ENCODE measurements at regions not wholly inside any gene's neighbourhood (a gene's known extent, or its start where the extent isn't known, plus 50 kb on each side); places are given as distances from the start of the nearest gene placed in this dataset.

DNA sequence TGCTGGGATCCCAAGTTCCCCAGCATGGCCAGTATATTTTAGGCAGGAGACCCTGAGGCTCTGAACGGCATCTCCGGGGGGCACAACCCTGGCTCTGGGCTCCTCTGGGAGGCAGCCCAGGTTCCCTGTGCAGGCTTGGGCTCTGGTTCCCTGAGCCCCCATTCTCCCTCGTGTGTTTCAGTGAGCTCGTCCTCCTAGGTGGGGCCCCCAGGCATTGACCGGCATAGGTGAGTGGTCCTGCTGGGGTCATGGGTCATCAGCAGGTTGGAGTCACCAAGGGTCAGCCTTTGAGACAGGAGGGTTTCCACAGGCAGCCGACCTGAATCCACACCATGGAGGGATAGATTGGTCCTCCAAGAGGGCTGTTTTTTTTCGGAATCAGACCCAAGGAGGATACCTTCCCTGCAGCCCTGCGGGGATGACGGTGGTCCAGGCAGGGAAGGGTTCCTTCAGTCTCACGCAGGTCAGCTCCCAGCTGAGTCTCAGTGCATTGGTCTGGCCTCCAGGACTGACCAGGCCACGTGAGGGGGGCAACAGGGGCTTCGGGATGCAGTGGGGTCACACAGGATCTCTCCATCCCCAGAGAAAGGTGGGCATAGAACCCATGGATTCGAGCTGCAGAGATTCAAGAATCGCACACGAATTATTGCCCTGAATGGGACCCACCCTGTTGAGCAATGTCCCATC is 226.0 kb downstream of the SNRPN start:
- WGBS (ENCODE audit: low lambda C conversion rate) = 20% methylated on average over 5 of the region's 15 CpGs
- Histone ChIP-seq H3K4me2 (no peak overlapping the region), H3K4me3 (ENCODE audit: low read depth in 2 of 2, low read length in 1 of 2) (no peak overlapping the region), H3K4me1 (ENCODE audit: control insufficient read depth in 1 of 2, insufficient read depth in 2 of 2, low read depth in 1 of 2, low read length in 1 of 2) (no peaks in the 10 kb centered on the region), H2AFZ (ENCODE audit: low read depth) (no peak overlapping the region), H3K9me2 (no peaks in the 10 kb centered on the region), H4K20me1 (ENCODE audit: insufficient read depth) (no peaks in the 10 kb centered on the region), H3K27ac (ENCODE audit: low read depth in 2 of 2, low read length in 1 of 2) (no peak overlapping the region), H3K79me2 (ENCODE audit: insufficient read depth) (no peaks in the 10 kb centered on the region), H3K9me3 (no peaks in the 10 kb centered on the region), H3K9ac (no peak overlapping the region), H3F3A (replicated peaks; ENCODE audit: insufficient read depth) (no peaks in the 10 kb centered on the region), H3K27me3 (ENCODE audit: insufficient read depth) (no peaks in the 10 kb centered on the region), H3K36me3 (replicated peaks in 1 of 2; ENCODE audit: control insufficient read depth in 1 of 2, insufficient read depth in 2 of 2, low read length in 1 of 2) (no peaks in the 10 kb centered on the region)
- TF ChIP-seq RXRA (IDR thresholded peaks at IDR 0.05; ENCODE audit: borderline replicate concordance, low read depth) (no peak), GABPA (IDR thresholded peaks at IDR 0.05; ENCODE audit: low read depth) (no peak), RAD21 (IDR thresholded peaks at IDR 0.05; ENCODE audit: low read length) (no peak), JUND (IDR thresholded peaks at IDR 0.05) (no peak), FOXM1 (IDR thresholded peaks at IDR 0.05; ENCODE audit: low read depth) (no peak), YY1 (IDR thresholded peaks at IDR 0.05; ENCODE audit: low read depth) (no peak), TCF12 (IDR thresholded peaks at IDR 0.05) (no peak), POLR2AphosphoS5 (IDR thresholded peaks at IDR 0.05; ENCODE audit: low read depth, low read length) (no peak), GATA2 (CRISPR knock-in tag; IDR thresholded peaks at IDR 0.05) (no peak), TAF1 (IDR thresholded peaks at IDR 0.05; ENCODE audit: borderline replicate concordance, low read depth, low read length) (no peak), RCOR1 (IDR thresholded peaks at IDR 0.05; ENCODE audit: low read length) (no peak), EZH2phosphoT487 (IDR thresholded peaks at IDR 0.05; ENCODE audit: borderline replicate concordance, low read depth) (no peak), NRF1 (IDR thresholded peaks at IDR 0.05; ENCODE audit: low read depth, low read length) (no peak)
- TF ChIP-seq, protein P1, sequence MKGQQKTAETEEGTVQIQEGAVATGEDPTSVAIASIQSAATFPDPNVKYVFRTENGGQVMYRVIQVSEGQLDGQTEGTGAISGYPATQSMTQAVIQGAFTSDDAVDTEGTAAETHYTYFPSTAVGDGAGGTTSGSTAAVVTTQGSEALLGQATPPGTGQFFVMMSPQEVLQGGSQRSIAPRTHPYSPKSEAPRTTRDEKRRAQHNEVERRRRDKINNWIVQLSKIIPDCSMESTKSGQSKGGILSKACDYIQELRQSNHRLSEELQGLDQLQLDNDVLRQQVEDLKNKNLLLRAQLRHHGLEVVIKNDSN (IDR thresholded peaks at IDR 0.05; ENCODE audit: borderline replicate concordance, low read depth) = no peak
- TF ChIP-seq, protein P2, sequence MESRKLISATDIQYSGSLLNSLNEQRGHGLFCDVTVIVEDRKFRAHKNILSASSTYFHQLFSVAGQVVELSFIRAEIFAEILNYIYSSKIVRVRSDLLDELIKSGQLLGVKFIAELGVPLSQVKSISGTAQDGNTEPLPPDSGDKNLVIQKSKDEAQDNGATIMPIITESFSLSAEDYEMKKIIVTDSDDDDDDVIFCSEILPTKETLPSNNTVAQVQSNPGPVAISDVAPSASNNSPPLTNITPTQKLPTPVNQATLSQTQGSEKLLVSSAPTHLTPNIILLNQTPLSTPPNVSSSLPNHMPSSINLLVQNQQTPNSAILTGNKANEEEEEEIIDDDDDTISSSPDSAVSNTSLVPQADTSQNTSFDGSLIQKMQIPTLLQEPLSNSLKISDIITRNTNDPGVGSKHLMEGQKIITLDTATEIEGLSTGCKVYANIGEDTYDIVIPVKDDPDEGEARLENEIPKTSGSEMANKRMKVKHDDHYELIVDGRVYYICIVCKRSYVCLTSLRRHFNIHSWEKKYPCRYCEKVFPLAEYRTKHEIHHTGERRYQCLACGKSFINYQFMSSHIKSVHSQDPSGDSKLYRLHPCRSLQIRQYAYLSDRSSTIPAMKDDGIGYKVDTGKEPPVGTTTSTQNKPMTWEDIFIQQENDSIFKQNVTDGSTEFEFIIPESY (IDR thresholded peaks at IDR 0.05; ENCODE audit: borderline replicate concordance, low read depth) = no peak
- TF ChIP-seq, protein P3, sequence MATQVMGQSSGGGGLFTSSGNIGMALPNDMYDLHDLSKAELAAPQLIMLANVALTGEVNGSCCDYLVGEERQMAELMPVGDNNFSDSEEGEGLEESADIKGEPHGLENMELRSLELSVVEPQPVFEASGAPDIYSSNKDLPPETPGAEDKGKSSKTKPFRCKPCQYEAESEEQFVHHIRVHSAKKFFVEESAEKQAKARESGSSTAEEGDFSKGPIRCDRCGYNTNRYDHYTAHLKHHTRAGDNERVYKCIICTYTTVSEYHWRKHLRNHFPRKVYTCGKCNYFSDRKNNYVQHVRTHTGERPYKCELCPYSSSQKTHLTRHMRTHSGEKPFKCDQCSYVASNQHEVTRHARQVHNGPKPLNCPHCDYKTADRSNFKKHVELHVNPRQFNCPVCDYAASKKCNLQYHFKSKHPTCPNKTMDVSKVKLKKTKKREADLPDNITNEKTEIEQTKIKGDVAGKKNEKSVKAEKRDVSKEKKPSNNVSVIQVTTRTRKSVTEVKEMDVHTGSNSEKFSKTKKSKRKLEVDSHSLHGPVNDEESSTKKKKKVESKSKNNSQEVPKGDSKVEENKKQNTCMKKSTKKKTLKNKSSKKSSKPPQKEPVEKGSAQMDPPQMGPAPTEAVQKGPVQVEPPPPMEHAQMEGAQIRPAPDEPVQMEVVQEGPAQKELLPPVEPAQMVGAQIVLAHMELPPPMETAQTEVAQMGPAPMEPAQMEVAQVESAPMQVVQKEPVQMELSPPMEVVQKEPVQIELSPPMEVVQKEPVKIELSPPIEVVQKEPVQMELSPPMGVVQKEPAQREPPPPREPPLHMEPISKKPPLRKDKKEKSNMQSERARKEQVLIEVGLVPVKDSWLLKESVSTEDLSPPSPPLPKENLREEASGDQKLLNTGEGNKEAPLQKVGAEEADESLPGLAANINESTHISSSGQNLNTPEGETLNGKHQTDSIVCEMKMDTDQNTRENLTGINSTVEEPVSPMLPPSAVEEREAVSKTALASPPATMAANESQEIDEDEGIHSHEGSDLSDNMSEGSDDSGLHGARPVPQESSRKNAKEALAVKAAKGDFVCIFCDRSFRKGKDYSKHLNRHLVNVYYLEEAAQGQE (IDR thresholded peaks at IDR 0.05; ENCODE audit: low read depth, low read length) = no peak
- POLR2A ChIA-PET = no interaction called here
- DNase-seq = no peak
- CTCF ChIA-PET = no interaction called here
